ENCODE measurements at regions not wholly inside any gene's neighbourhood (a gene's known extent, or its start where the extent isn't known, plus 50 kb on each side); places are given as distances from the start of the nearest gene placed in this dataset.

DNA sequence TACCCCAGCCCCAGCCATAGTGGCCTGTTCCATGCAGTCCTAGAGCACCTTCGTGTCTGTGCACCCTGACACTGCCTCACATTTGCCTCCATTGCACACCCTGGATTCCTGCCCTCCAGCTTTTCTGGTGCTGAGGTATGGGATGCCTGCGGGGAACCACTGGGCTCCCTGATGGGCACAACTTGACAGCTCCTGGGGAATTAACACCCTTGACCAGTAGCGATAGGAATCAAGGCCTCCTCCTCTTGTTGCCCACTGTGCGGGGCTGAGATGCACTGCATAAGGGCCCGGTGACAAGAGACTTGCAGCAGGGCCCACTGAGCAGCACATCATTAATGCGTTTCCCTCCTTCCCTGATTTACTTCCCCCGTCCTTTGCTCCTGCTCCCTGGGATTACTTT is 235.6 kb upstream of the MOCS1 start:
- H3K27ac ChIP-seq = no peak overlapping the region
- TF ChIP-seq, protein P1, sequence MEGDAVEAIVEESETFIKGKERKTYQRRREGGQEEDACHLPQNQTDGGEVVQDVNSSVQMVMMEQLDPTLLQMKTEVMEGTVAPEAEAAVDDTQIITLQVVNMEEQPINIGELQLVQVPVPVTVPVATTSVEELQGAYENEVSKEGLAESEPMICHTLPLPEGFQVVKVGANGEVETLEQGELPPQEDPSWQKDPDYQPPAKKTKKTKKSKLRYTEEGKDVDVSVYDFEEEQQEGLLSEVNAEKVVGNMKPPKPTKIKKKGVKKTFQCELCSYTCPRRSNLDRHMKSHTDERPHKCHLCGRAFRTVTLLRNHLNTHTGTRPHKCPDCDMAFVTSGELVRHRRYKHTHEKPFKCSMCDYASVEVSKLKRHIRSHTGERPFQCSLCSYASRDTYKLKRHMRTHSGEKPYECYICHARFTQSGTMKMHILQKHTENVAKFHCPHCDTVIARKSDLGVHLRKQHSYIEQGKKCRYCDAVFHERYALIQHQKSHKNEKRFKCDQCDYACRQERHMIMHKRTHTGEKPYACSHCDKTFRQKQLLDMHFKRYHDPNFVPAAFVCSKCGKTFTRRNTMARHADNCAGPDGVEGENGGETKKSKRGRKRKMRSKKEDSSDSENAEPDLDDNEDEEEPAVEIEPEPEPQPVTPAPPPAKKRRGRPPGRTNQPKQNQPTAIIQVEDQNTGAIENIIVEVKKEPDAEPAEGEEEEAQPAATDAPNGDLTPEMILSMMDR (conservative IDR thresholded peaks at IDR 0.05) = no peak

DNA sequence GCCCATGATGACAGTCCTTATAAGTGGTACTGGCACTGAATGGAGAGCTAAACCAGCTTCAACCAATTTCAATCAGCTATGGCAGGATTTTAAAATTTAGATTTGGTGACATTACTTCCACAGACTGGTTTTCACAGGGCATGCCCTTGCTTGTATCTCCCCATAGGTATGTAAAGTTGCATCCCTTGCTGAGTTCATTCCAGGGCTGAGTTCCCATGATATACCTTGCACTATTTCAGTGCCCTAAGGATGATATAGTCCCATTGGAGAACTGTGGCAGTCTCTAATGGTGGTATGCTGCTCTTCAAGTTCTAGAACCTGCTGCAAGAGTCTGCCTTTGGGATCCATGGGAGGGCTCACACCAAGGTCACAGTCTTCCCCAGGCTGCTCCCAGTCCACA is 232.7 kb upstream of the MOCS1 start:
- TF ChIP-seq, protein P1 (conservative IDR thresholded peaks at IDR 0.05) = no peak
- H3K27ac ChIP-seq = no peak overlapping the region

DNA sequence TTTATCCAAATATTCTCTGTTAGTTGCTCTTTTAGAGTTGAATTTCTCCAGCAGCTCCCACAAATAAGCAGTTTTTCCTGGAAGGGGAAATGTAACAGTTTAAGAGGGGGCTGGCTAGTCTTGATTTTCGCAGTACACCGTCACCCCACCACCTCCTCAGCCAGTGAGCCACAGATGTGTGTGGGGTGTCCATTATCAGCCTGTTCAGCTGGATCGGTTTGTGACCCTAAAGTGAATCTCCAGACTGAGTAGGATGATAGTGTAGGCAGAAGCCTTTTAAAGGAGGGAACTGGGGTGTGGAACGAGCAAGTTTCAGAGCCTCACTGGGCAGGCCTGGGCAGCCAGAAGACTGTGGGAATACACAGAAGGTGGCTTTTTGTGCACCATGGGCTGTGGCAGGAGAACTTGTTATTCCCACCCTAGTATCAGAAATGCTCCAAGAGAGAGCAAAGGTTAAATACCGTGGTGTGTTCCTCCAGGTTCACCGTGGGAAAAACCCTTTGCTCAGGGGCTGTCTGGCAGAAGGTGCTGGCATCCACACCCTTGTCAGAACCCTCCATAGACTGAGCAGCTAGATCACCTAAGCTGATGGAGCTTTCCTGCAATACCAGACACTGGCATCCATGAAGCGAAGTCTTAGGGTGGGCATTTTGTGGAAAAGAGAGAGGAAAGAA is 230.9 kb upstream of the MOCS1 start:
- TF ChIP-seq, protein P1 (conservative IDR thresholded peaks at IDR 0.05) = no peak
- H3K27ac ChIP-seq = no peak overlapping the region

DNA sequence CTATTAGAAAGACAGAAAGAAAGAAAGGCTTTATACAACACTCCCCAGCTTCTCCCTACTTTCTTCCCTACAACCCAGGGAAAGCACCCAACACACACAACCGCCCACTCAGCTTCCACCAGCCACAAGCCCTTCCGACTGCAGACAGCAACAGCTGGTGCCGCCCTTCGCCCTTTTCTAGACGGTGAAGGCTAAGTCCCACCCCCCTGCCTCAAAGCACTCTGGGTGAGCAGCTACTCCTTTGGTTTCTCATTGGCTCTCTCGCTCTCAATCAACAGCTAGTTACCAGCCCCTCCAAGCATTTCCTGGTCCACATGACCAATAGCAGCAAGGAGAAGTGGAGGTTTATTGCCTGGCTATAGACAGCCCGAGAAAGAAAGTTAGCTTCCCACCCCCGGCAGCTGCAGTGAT is 230.1 kb upstream of the MOCS1 start:
- H3K27ac ChIP-seq = no peak overlapping the region
- TF ChIP-seq, protein P1 (conservative IDR thresholded peaks at IDR 0.05) = no peak

DNA sequence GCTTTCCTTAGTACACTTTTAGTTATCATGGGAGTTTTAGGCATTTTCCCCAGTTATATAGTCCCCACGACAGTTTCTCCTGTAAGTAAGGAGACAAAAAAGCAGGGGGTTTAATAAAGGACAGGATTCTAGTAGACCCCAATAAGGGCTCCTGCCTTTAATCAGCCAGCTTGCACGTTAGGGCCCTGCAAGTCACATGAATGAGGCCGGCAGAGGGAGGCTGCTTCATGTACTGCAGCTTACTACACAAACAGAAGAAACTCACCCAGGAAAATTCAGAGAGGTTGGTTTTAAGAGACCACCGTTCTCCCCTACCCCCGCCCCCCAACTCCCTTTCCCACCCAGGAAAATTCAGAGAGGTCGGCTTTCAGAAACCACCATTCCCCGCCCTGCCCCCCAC is 229.7 kb upstream of the MOCS1 start:
- TF ChIP-seq, protein P1 (conservative IDR thresholded peaks at IDR 0.05) = no peak

DNA sequence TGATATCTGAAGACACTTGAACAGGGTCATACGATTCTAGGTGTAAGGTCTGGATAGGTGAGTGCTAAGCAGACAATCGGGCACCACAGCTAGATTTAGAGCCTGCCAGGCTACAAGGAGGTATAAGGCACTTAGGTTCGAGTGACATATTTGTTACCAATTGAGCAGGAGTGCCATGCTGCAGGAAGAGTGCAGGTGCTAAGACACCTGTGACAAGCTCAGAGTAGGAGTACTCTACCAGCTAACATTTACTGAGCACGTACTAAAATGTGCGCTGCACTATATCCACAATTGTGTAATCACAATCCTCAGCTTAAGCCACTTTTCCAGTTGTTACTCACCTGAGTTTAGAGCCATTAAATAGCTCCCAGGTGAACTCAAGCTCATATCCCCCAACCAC is 227.8 kb upstream of the MOCS1 start:
- TF ChIP-seq, protein P1 (conservative IDR thresholded peaks at IDR 0.05) = no peak
- H3K27ac ChIP-seq = no peak overlapping the region

More for the DNA sequence above, 229.7 kb upstream of the MOCS1 start:
- H3K27ac ChIP-seq = no peak overlapping the region

DNA sequence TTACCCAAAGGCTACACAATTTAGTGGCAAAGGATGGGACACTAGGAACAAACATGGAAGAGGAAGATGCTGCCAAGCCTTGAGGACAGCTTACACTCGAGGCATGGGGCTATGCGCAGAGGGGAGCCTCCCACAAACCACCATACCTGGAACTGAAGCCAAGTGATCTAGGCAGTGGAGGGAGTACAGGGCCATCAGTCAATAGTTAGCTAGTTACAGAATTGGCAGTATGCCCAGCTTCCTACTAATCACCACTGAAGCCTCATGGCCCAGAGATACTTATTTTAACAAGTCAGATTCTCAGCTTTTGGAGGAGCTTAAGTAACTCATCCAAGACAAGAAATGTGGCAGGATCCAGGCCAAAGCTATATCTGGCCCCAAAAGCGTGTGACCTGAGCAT is 226.6 kb upstream of the MOCS1 start:
- TF ChIP-seq, protein P1 (conservative IDR thresholded peaks at IDR 0.05) = no peak

More for the DNA sequence above, 226.6 kb upstream of the MOCS1 start:
- H3K27ac ChIP-seq = no peak overlapping the region
